Activated CD8-positive, alpha-beta memory T cell treated with anti-CD3 and anti-CD28 coated beads, Interleukin-2, amount 10 ng/mL, durations not matched to agents 7 days and 5 days (primary cell): ENCODE measurements at regions not wholly inside any gene's neighbourhood (a gene's known extent, or its start where the extent isn't known, plus 50 kb on each side); places are given as distances from the start of the nearest gene placed in this dataset.

Experiments used
- ATAC-seq: fragments of 150-1000 bp; cut with Tn5 transposase; one replicate; pipeline ENCODE4 v1.10.0; 2021; ENCODE audit warnings: moderate library complexity
- CTCF ChIA-PET: fragments of 350-600 bp; sonication (Branson Sonifier 250); formaldehyde crosslinking; loops from one replicate; lab custom pipeline; 2021; ENCODE audit warnings: antibody characterized with exemption; lab: Charles Lee
- DNase-seq: peaks from one replicate; pipeline ENCODE4 v3.0.0-alpha.2; 2020
- H3K27ac Mint-ChIP-seq: one replicate; pipeline ENCODE4 v1.8.0; 2021; ENCODE audit warnings: mild to moderate bottlenecking, mixed read lengths
- H3K27me3 Mint-ChIP-seq: one replicate; pipeline ENCODE4 v1.8.0; 2021; ENCODE audit warnings: mixed read lengths
- H3K36me3 Mint-ChIP-seq: one replicate; pipeline ENCODE4 v1.8.0; 2021; ENCODE audit warnings: mild to moderate bottlenecking, mixed read lengths
- H3K4me1 Mint-ChIP-seq: one replicate; pipeline ENCODE4 v1.8.0; 2021; ENCODE audit warnings: mixed read lengths
- H3K4me3 Mint-ChIP-seq: one replicate; pipeline ENCODE4 v1.8.0; 2021; ENCODE audit warnings: mild to moderate bottlenecking, moderate library complexity, mixed read lengths
- H3K9me3 Mint-ChIP-seq: one replicate; pipeline ENCODE4 v1.8.0; 2022; ENCODE audit warnings: low read depth, mixed read lengths

DNA sequence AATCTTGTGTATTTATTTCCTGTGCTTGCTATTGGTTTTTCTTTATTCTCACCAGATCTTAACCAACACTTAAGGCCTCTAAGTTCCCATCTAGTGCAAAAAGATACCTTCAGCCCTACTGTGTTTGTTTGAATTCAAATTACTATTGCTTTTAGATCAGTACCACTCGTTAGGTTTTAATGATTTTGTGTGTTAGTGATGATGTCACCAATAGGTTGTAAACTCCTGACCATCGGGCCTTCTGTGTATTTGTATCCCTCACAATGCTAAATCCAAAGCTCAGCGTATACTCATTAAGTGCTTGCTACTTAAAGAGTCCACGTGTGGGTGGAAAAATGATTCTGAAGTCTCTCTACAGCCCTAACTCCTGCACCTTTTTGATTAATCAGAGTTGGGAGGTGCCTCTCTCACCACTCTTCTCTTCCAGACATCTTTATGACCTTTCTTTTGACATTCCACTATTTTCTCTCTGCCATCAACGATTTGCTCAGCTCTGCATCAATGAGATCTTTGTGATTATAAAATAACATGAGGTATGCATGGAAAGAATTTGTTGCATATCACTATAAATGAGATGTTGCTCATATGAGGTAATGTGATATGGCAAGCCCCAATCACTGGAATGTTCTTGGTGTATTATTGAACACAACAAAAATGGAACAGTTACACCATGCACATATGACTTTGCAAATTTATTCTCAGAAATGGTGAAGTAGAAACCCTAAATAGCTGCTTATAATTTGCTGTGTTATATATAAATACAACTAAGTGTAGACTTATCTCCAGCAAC, 55.1 kb upstream of the LAMA2 start:
- Mint-ChIP-seq H3K9me3 (no peaks in the 10 kb centered on the region), H3K27me3 (peaks cover 3% of the 10 kb centered on the region), H3K4me3 (no peak overlapping the region), H3K36me3 (no peaks in the 10 kb centered on the region), H3K27ac (no peak overlapping the region), H3K4me1 (no peaks in the 10 kb centered on the region)
- CTCF ChIA-PET, result no interaction called here
- DNase-seq (no peak), ATAC-seq (no peak)

DNA sequence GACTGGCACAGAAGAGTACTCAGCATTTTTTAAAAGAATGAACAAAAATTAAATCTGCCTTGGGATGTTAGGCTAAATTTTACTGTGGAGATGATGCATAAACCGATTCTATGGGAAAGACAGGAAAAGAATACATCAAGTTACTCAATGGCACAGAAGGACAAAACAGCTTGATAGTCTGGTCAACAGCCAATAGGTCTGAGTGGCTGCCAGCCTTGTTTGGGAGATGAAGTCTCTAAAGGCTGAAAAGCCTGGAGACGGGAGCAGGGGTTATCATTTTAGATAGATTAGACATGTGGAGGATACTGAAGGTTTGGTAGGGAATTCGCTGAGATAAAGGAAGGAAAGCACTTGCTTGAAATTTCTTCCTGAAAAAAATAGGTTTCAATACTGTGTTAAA, 56.3 kb upstream of the LAMA2 start:
- H3K36me3 Mint-ChIP-seq, result no peaks in the 10 kb centered on the region
- H3K4me1 Mint-ChIP-seq, result no peaks in the 10 kb centered on the region
- peaks cover 3% of the 10 kb centered on the region for H3K27me3 Mint-ChIP-seq
- no peak overlapping the region for H3K27ac Mint-ChIP-seq
- DNase-seq (no peak), ATAC-seq (no peak)
- no peak overlapping the region for H3K4me3 Mint-ChIP-seq
- H3K9me3 Mint-ChIP-seq, result no peaks in the 10 kb centered on the region
- CTCF ChIA-PET, result no interaction called here

DNA sequence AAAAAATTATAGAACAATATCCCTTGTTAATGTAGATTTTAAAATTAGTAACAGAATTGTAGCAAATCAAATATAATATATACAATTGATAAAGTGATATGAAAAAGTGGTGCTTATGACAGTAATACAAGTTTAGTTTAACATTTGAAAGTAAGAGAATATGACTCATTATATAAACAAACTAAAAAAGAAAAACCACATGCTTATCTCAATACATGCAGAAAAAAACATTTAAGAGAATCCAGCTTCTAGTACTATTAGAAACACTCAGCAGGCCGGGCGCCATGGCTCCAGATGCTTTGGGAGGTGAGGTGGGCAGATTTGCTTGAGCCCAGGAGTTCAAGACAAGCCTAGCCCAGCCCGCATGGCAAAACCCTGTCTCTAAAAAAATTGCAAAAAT, 60.7 kb upstream of the LAMA2 start:
- no peak for ATAC-seq
- Mint-ChIP-seq H3K27ac (no peak overlapping the region), H3K36me3 (no peaks in the 10 kb centered on the region), H3K9me3 (no peaks in the 10 kb centered on the region), H3K27me3 (peaks cover 3% of the 10 kb centered on the region), H3K4me3 (no peak overlapping the region), H3K4me1 (no peaks in the 10 kb centered on the region)
- CTCF ChIA-PET, result no interaction called here
- DNase-seq, result no peak

DNA sequence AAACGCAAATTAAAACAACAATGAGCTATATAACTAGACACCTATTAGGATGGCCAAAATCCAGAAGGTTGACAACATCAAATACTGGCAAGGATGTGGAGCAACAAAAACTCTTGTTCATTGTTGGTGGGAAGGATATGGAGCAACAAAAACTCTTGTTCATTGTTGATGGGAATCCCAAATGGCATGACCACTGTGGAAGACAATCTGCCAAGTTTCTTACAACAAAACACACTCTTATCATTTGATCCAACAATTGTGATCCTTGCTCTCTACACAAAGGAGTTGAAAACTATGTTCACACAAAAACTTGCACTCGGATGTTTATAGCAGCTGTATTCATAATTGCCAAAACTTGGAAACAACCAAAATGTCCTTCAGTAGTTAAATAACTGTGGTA, 61.8 kb upstream of the LAMA2 start:
- CTCF ChIA-PET, result no interaction called here
- DNase-seq (no peak), ATAC-seq (no peak)
- Mint-ChIP-seq H3K27me3 (peaks cover 3% of the 10 kb centered on the region), H3K27ac (no peak overlapping the region), H3K36me3 (no peaks in the 10 kb centered on the region), H3K4me1 (no peaks in the 10 kb centered on the region), H3K9me3 (no peaks in the 10 kb centered on the region), H3K4me3 (no peak overlapping the region)

DNA sequence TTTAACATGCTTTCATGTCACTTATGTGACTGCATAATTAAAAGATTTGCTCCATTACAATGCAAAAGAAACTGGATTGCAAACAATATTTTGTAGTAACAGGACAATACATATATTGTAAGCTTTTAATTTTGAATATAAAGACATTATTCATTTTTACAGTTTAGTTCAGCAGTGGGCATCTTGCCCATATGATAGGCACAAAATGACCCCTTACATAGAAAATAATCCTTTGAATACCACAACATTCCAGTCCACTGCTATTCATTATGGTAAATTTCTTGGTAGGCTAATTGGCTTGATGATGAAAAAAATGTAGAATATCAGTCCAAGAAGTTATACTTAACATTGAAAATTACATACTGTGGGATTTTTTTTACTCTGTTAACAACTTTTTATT, 74.1 kb upstream of the LAMA2 start:
- ATAC-seq (no peak), DNase-seq (no peak)
- H3K9me3 Mint-ChIP-seq, result no peaks in the 10 kb centered on the region
- H3K27ac Mint-ChIP-seq, result no peak overlapping the region
- no peak overlapping the region for H3K4me3 Mint-ChIP-seq
- no peaks in the 10 kb centered on the region for H3K36me3 Mint-ChIP-seq
- H3K27me3 Mint-ChIP-seq, result no peaks in the 10 kb centered on the region
- H3K4me1 Mint-ChIP-seq, result no peaks in the 10 kb centered on the region
- CTCF ChIA-PET, result no interaction called here

DNA sequence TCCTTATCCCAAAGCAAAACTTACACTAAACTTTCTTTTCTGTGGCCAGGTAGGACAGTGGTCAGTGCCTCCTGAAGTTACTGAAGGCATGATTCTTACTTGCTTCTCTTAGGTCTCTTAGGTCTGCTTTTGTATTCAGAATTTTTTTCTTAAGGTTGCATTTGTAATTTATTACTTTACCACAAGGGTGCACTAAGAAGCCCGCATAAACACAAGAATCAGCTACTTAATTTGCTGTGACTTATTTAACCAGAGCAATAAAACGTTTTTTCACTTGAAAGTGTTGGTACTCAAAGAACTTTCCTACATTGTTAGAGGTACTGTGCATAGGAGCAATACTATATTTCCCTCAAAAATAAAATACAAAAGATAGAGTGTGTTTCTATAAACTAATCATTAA, 75.4 kb upstream of the LAMA2 start:
- Mint-ChIP-seq H3K27ac (no peak overlapping the region), H3K4me1 (no peaks in the 10 kb centered on the region), H3K36me3 (no peaks in the 10 kb centered on the region), H3K27me3 (no peaks in the 10 kb centered on the region), H3K4me3 (no peak overlapping the region), H3K9me3 (no peaks in the 10 kb centered on the region)
- ATAC-seq (no peak), DNase-seq (no peak)
- CTCF ChIA-PET, result no interaction called here

DNA sequence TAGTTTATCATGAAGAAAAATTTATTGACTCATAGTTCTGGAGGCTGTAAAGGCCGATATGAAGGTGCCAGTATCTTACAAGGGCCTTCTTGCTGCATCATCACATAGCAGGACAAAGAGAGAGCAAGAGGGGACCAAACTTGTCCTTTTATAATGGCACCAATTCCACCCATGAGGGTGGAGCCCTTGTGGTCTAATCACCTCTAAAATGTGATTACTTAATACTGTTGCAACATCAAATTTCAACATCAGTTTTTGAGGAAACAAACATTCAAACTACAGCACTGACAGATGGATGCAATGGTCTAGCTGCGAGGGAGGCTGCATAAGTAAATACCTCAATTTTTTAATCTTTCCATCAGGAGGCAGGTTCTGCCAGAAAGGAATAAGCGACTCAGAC, 76.7 kb upstream of the LAMA2 start:
- H3K4me1 Mint-ChIP-seq, result no peaks in the 10 kb centered on the region
- ATAC-seq, result no peak
- CTCF ChIA-PET, result no interaction called here

DNA sequence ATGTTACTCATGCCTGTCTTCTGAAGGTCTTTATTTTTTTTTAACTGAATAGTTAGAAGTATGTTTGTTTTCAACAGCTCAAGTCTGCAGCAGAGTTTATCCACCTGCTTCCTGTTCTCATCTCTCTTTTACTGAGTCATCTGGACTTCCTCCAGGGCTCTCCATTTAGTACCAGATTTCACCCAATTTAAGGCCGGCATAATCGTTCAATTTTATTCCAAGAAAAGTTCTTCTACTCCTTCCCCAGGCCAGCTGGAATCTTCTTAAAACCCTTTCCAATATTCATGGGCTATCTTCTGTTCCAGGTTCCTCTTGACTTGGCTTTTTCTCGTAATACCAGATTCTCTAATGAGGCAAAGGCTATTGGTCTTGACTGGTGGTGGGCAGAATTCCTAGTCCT, 79.0 kb upstream of the LAMA2 start:
- Mint-ChIP-seq H3K4me1 (no peaks in the 10 kb centered on the region), H3K27ac (no peak overlapping the region), H3K36me3 (no peaks in the 10 kb centered on the region), H3K4me3 (no peak overlapping the region), H3K9me3 (no peaks in the 10 kb centered on the region), H3K27me3 (no peaks in the 10 kb centered on the region)
- DNase-seq, result no peak
- CTCF ChIA-PET, result no interaction called here
- no peak for ATAC-seq

More for the DNA sequence above, 76.7 kb upstream of the LAMA2 start:
- Mint-ChIP-seq H3K4me3 (no peak overlapping the region), H3K36me3 (no peaks in the 10 kb centered on the region), H3K9me3 (no peaks in the 10 kb centered on the region), H3K27ac (no peak overlapping the region), H3K27me3 (no peaks in the 10 kb centered on the region)
- DNase-seq, result no peak

DNA sequence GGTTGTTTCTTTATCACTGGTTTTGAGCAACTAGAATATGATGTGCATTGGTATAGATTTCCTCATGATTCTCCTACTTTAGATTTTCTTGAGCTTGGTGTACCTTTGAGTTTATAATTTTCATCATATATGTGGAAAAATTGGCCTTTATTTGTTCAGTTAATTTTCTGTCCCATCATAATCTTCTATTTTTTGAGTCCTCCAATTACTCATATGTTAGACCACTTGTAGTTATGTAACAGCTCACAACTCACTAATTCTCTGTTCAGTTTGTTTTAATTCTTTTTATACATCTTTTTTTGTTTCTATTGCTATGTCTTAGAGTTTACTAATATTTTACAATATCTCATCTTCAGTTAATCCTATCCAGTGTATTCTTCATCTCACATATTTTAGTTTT, 81.3 kb upstream of the LAMA2 start:
- no peaks in the 10 kb centered on the region for H3K4me1 Mint-ChIP-seq
- DNase-seq (no peak), ATAC-seq (no peak)
- H3K27me3 Mint-ChIP-seq, result no peaks in the 10 kb centered on the region
- no peak overlapping the region for H3K4me3 Mint-ChIP-seq
- no peaks in the 10 kb centered on the region for H3K9me3 Mint-ChIP-seq
- H3K36me3 Mint-ChIP-seq, result no peaks in the 10 kb centered on the region
- H3K27ac Mint-ChIP-seq, result no peak overlapping the region
- CTCF ChIA-PET, result no interaction called here

DNA sequence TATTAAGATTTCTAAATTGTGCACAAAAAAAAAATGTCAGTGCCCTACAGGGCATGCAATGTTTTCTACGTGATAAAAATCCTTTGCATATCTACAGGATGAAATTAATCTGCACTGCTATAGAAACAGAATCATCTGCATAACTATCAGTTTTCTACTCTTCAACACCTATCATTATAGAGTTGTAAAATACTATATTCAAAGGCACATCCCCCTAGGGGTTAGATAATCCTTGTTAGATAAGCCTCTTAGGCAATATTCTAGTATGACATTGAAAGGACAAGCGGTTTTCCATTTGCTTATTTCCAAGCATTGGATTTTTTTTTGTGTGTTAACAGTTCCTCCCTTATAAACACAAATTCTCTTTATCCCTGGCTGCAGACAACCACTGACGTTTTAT, 98.7 kb upstream of the LAMA2 start:
- Mint-ChIP-seq H3K9me3 (peaks cover 2% of the 10 kb centered on the region), H3K4me1 (no peaks in the 10 kb centered on the region), H3K27me3 (no peaks in the 10 kb centered on the region), H3K4me3 (no peak overlapping the region), H3K36me3 (no peaks in the 10 kb centered on the region), H3K27ac (no peak overlapping the region)
- no peak for DNase-seq
- CTCF ChIA-PET, result no interaction called here
- no peak for ATAC-seq

DNA sequence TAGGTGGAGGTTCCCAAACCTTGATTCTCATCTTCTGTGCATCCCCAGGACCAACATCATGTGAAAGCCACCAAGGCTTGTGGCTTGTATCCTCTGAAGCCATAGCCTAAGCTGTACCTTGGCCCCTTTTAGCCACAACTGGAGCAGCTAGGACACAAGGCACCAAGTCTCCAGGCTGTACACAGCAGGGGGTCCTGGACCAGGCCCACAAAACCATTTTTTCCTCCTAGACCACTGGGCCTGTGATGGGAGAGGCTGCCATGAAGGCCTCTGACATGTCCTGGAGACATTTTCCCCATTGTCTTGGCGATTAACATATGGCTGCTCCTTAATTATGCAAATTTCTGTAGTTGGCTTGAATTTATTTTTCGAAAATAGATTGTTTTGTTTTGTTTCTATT, 114.8 kb upstream of the LAMA2 start:
- no peak for ATAC-seq
- Mint-ChIP-seq H3K4me3 (no peak overlapping the region), H3K36me3 (no peaks in the 10 kb centered on the region), H3K9me3 (peaks cover 4% of the 10 kb centered on the region), H3K27ac (no peak overlapping the region), H3K27me3 (peaks cover 3% of the 10 kb centered on the region), H3K4me1 (no peaks in the 10 kb centered on the region)
- CTCF ChIA-PET, result no interaction called here
- DNase-seq, result no peak

DNA sequence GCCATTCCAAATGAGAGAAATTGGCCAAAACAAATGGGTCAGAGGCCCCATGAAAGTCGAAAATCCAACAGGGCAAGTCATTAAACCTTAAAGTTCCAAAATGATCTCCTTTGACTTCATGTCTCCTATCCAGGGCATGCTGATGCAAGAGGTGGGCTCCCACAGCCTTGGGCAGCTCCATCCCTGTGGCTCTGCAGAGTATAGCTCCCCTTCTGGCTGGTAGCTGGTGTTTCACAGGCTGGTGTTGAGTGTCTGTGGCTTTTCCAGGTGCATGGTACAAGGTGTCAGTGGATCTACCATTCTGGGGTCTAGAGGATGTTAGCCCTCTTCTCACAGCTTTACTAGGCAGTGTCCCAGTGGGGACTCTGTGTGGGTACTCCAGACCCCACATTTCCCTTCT, 115.2 kb upstream of the LAMA2 start:
- H3K36me3 Mint-ChIP-seq, result no peaks in the 10 kb centered on the region
- CTCF ChIA-PET, result no interaction called here
- H3K27ac Mint-ChIP-seq, result no peak overlapping the region
- ATAC-seq (no peak), DNase-seq (no peak)
- H3K4me3 Mint-ChIP-seq, result no peak overlapping the region
- peaks cover 6% of the 10 kb centered on the region for H3K27me3 Mint-ChIP-seq
- H3K4me1 Mint-ChIP-seq, result no peaks in the 10 kb centered on the region
- peaks cover 4% of the 10 kb centered on the region for H3K9me3 Mint-ChIP-seq

DNA sequence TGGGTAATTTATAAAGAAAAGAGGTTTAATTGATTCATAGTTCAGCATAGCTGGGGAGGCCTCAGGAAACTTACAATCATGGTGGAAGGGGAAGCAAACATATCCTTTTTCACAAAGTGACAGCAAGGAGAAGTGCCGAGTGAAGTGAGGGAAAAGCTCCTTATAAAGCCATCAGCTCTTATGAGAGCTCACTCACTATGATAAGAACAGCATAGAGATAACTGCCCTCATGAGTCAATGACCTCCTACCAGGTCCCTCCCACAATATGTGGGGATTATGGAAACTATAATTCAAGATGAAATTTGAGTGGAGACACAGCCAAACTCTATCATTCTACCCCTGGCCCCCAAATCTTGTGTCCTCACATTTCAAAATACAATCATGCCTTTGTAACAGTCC, 115.8 kb upstream of the LAMA2 start:
- DNase-seq, result no peak
- CTCF ChIA-PET, result no interaction called here

DNA sequence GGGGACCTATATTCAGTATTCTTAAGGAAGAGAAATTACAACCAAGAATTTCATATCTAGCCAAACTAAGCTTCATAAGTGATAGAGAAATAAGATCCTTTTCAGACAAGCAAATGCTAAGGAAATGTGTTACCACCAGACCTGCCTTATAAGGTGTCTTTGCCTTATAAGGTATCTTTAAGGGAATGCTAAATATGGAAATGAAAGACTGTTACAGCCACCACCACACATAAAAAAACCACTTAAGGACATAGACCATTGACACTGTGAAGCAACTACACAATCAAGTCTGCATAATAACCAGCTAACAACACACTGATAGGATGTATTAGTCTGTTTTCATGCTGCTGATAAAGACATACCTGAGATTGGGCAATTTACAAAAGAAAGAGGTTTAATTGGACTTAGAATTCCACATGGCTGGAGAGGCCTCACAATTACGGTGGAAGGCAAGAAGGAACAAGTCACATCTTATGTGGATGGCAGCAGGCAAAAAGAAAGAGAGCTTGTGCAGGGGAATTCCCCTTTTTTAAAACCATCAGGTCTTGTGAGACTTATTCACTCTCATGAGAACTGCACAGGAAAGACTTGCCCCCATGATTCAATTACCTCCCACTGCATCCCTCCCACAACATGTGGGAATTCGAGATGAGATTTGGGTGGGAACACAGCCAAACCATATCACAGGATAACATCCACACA, 119.2 kb upstream of the LAMA2 start:
- no peak overlapping the region for H3K4me3 Mint-ChIP-seq
- H3K27me3 Mint-ChIP-seq, result peaks cover 7% of the 10 kb centered on the region

More for the DNA sequence above, 115.8 kb upstream of the LAMA2 start:
- Mint-ChIP-seq H3K4me1 (no peaks in the 10 kb centered on the region), H3K36me3 (no peaks in the 10 kb centered on the region), H3K4me3 (no peak overlapping the region), H3K27me3 (peaks cover 7% of the 10 kb centered on the region), H3K27ac (no peak overlapping the region), H3K9me3 (peaks cover 4% of the 10 kb centered on the region)
- ATAC-seq, result no peak

More for the DNA sequence above, 119.2 kb upstream of the LAMA2 start:
- CTCF ChIA-PET, result no interaction called here
- Mint-ChIP-seq H3K36me3 (no peaks in the 10 kb centered on the region), H3K27ac (no peak overlapping the region), H3K9me3 (peaks cover 2% of the 10 kb centered on the region), H3K4me1 (no peaks in the 10 kb centered on the region)
- no peak for DNase-seq
- no peak for ATAC-seq
